CD14-positive monocyte (primary cell): ENCODE measurements at regions not wholly inside any gene's neighbourhood (a gene's known extent, or its start where the extent isn't known, plus 50 kb on each side); places are given as distances from the start of the nearest gene placed in this dataset.

Experiments used
- DNase-seq, 3 donors: peaks; one replicate each; pipeline ENCODE4 v3.0.0-alpha.2; 2011 to 2022
- H2AFZ ChIP-seq: 2 replicates; pipeline ENCODE4 v1.6.0; 2012; ENCODE audit warnings: mild to moderate bottlenecking, low read depth, low read length, inconsistent platforms; ENCODE audit not compliant: insufficient read depth, poor library complexity, severe bottlenecking
- H3K27ac ChIP-seq, 2 donors: 1 replicate in 1 of 2; 2 replicates in 1 of 2; pipeline ENCODE4 v1.5.1; 2012 to 2013; ENCODE audit warnings: low read length in 2 of 2, control low read depth in 1 of 2, inconsistent platforms in 1 of 2, low read depth in 1 of 2, mild to moderate bottlenecking in 1 of 2
- H3K27me3 ChIP-seq, 2 donors: one replicate each; pipeline versions ENCODE4 v1.6.0 to v1.6.1; 2011 to 2013; ENCODE audit warnings: low read length in 2 of 2; ENCODE audit not compliant: control insufficient read depth in 2 of 2, insufficient read depth in 2 of 2
- H3K36me3 ChIP-seq, 2 donors: replicated peaks in 1 of 2; 1 replicate in 1 of 2; 2 replicates in 1 of 2; pipeline versions ENCODE4 v1.5.1 to v1.6.1; 2012 to 2013; ENCODE audit warnings: low read length in 2 of 2, control low read depth in 1 of 2, inconsistent platforms in 1 of 2, mild to moderate bottlenecking in 1 of 2; ENCODE audit not compliant: insufficient read depth in 2 of 2, control insufficient read depth in 1 of 2
- H3K4me1 ChIP-seq, 2 donors: 1 replicate in 1 of 2; 2 replicates in 1 of 2; pipeline versions ENCODE4 v1.5.1 to v1.6.1; 2012 to 2013; ENCODE audit warnings: low read length in 2 of 2, control low read depth in 1 of 2, inconsistent platforms in 1 of 2, mild to moderate bottlenecking in 1 of 2, moderate library complexity in 1 of 2; ENCODE audit not compliant: insufficient read depth in 2 of 2, control insufficient read depth in 1 of 2
- H3K4me2 ChIP-seq: replicated peaks from 2 replicates; pipeline ENCODE3; 2012; ENCODE audit warnings: low read length, moderate library complexity, mild to moderate bottlenecking; ENCODE audit not compliant: poor library complexity, severe bottlenecking; ENCODE audit errors: extremely low read depth
- H3K4me3 ChIP-seq, 3 experiments: fragments of 200-600 bp in 1 of 3; sonication (generic) in 1 of 3; replicated peaks in 1 of 3; 1 replicate in 2 of 3; 2 replicates in 1 of 3; pipeline ENCODE4 v1.5.1; 2011 to 2013; ENCODE audit warnings: low read length in 3 of 3, mild to moderate bottlenecking in 3 of 3, control low read depth in 2 of 3, low read depth in 2 of 3, inconsistent platforms in 1 of 3, moderate library complexity in 1 of 3
- H3K79me2 ChIP-seq: 2 replicates; pipeline ENCODE4 v1.6.0; 2012; ENCODE audit warnings: mild to moderate bottlenecking, control low read depth, inconsistent platforms, low read length, moderate library complexity; ENCODE audit not compliant: insufficient read depth
- H3K9ac ChIP-seq: 2 replicates; pipeline ENCODE4 v1.6.0; 2017; ENCODE audit warnings: low read length, mild to moderate bottlenecking; ENCODE audit not compliant: insufficient read depth, poor library complexity, severe bottlenecking
- H3K9me3 ChIP-seq, 2 donors: replicated peaks in 1 of 2; 1 replicate in 1 of 2; 2 replicates in 1 of 2; pipeline versions ENCODE4 v1.5.1 to v1.6.1; 2012 to 2013; ENCODE audit warnings: low read length in 2 of 2, control low read depth in 1 of 2; ENCODE audit not compliant: control insufficient read depth in 1 of 2, insufficient read depth in 1 of 2
- H4K20me1 ChIP-seq: 2 replicates; pipeline ENCODE4 v1.6.0; 2012; ENCODE audit warnings: mild to moderate bottlenecking, low read length, control low read depth, moderate library complexity; ENCODE audit not compliant: insufficient read depth
- H3K27ac Mint-ChIP-seq, 7 donors: one replicate each; pipeline ENCODE4 v1.8.0; 2020; ENCODE audit warnings: mild to moderate bottlenecking in 7 of 7, mixed read lengths in 7 of 7, moderate library complexity in 6 of 7, inconsistent platforms in 2 of 7
- H3K27me3 Mint-ChIP-seq, 3 donors: one replicate each; pipeline ENCODE4 v1.8.0; 2021 to 2022; ENCODE audit warnings: low read depth in 3 of 3, mild to moderate bottlenecking in 3 of 3, mixed read lengths in 3 of 3, moderate library complexity in 3 of 3, inconsistent platforms in 1 of 3
- H3K36me3 Mint-ChIP-seq, 2 donors: one replicate each; pipeline ENCODE4 v1.8.0; 2020; ENCODE audit warnings: mixed read lengths in 2 of 2, inconsistent platforms in 1 of 2, mild to moderate bottlenecking in 1 of 2
- H3K4me1 Mint-ChIP-seq: one replicate; pipeline ENCODE4 v1.8.0; 2020; ENCODE audit warnings: mild to moderate bottlenecking, mixed read lengths
- H3K4me3 Mint-ChIP-seq, 2 donors: one replicate each; pipeline ENCODE4 v1.8.0; 2020; ENCODE audit warnings: mild to moderate bottlenecking in 2 of 2, mixed read lengths in 2 of 2, moderate library complexity in 1 of 2
- H3K9me3 Mint-ChIP-seq, 7 donors: one replicate each; pipeline ENCODE4 v1.8.0; 2020 to 2022; ENCODE audit warnings: mixed read lengths in 7 of 7, mild to moderate bottlenecking in 6 of 7, moderate library complexity in 6 of 7, inconsistent platforms in 2 of 7
- WGBS: methylation state at CpG from one replicate; pipeline ENCODE4 v1.1.5; 2013; ENCODE audit warnings: missing lambda C conversion rate; ENCODE audit not compliant: insufficient coverage; 5-methylcytosine and 5-hydroxymethylcytosine counted together
- intact Hi-C, 2 donors: fragments of 100-400 bp; cut with micrococcal nuclease; formaldehyde crosslinking; loops; one replicate each; pipeline versions ENCODE4 v1.15.0 to v1.15.1; 2023
- TF ChIP-seq, protein P1 (sequence below): fragments of 200-600 bp; IDR thresholded peaks from one replicate; pipeline ENCODE4 v1.8.0; 2022; ENCODE audit warnings: antibody characterized with exemption, mild to moderate bottlenecking

DNA sequence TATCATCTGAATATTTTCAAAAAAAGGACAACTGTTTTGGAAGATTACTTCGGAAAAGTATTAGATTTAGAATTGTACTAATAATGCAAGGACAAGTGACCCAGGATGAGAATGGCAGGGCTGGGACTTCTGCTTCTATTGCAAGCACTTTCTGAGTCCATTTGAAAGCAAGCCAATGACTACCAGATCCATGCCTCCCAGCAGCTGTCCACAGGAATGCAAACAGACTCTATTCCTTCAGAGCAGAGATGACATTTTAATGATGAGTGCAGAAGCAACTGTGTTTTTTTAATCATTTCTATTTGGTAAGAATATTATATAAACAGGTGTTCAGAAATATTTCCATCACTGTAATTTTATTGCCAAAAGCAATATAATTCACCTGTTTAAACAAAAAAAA, 456.7 kb downstream of the SOX11 start:
- Histone ChIP-seq H3K9ac (no peak overlapping the region), H3K4me2 (no peak overlapping the region), H3K27me3 (no peaks in the 10 kb centered on the region), H2AFZ (no peak overlapping the region), H3K36me3 (no peaks in the 10 kb centered on the region), H3K27ac (no peak overlapping the region), H3K4me3 (no peak overlapping the region), H3K9me3 (peaks cover 0 to 4% of the 10 kb centered on the region in 2 donors), H3K79me2 (no peaks in the 10 kb centered on the region), H4K20me1 (no peaks in the 10 kb centered on the region), H3K4me1 (no peaks in the 10 kb centered on the region)
- Mint-ChIP-seq H3K27me3 (no peaks in the 10 kb centered on the region), H3K36me3 (no peaks in the 10 kb centered on the region), H3K4me1 (no peaks in the 10 kb centered on the region), H3K27ac (no peak overlapping the region), H3K9me3 (peaks cover 2 to 8% (median 4%) of the 10 kb centered on the region in 7 donors), H3K4me3 (no peak overlapping the region)
- no peak for DNase-seq
- intact Hi-C loops, result no loop called here
- TF ChIP-seq, protein P1, sequence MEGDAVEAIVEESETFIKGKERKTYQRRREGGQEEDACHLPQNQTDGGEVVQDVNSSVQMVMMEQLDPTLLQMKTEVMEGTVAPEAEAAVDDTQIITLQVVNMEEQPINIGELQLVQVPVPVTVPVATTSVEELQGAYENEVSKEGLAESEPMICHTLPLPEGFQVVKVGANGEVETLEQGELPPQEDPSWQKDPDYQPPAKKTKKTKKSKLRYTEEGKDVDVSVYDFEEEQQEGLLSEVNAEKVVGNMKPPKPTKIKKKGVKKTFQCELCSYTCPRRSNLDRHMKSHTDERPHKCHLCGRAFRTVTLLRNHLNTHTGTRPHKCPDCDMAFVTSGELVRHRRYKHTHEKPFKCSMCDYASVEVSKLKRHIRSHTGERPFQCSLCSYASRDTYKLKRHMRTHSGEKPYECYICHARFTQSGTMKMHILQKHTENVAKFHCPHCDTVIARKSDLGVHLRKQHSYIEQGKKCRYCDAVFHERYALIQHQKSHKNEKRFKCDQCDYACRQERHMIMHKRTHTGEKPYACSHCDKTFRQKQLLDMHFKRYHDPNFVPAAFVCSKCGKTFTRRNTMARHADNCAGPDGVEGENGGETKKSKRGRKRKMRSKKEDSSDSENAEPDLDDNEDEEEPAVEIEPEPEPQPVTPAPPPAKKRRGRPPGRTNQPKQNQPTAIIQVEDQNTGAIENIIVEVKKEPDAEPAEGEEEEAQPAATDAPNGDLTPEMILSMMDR, result no peak
- no CpG with 5 or more reads among the region's 1 CpG for WGBS

DNA sequence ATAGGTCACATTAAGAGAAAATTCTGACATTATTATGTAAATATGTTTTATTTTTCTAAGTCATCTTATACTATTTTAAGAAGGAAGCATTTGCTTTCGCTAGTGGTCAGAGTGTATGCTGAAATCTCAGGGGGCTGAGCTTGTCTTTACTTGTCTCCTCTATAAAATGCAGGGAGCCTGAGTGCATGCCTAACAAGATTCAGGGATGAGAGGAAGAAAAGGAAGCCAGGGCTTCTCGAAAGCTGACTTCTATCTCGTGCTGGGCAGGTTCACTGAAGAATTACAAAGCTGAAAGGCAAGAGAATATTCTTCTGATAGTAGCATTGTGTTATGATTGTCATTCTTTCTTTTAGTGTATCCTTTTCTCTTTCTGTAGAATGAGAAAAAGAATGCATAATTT, 467.4 kb downstream of the SOX11 start:
- Histone ChIP-seq H3K36me3 (no peaks in the 10 kb centered on the region), H3K79me2 (no peaks in the 10 kb centered on the region), H2AFZ (no peak overlapping the region), H3K9ac (no peak overlapping the region), H3K4me3 (no peak overlapping the region), H3K27ac (no peak overlapping the region), H3K4me1 (no peaks in the 10 kb centered on the region), H3K4me2 (no peak overlapping the region), H3K9me3 (peaks cover 0 to 9% of the 10 kb centered on the region in 2 donors), H3K27me3 (no peaks in the 10 kb centered on the region), H4K20me1 (no peaks in the 10 kb centered on the region)
- no peaks in the 10 kb centered on the region for H3K36me3 Mint-ChIP-seq
- H3K9me3 Mint-ChIP-seq, result peaks cover 0 to 9% (median 4%) of the 10 kb centered on the region in 7 donors
- 67% methylated on average over 1 of the region's 3 CpGs for WGBS
- no peak for DNase-seq
- TF ChIP-seq, protein P1, result no peak
- no peak overlapping the region for H3K4me3 Mint-ChIP-seq
- intact Hi-C loops, result no loop called here
- H3K4me1 Mint-ChIP-seq, result no peaks in the 10 kb centered on the region
- no peaks in the 10 kb centered on the region for H3K27me3 Mint-ChIP-seq
- H3K27ac Mint-ChIP-seq, result no peak overlapping the region
